ENCODE measurements at regions not wholly inside any gene's neighbourhood (a gene's known extent, or its start where the extent isn't known, plus 50 kb on each side); places are given as distances from the start of the nearest gene placed in this dataset.
"Not testable (repeated sequence)": the region's sequence is repeated elsewhere in the genome, so short reads cannot be mapped to it uniquely, and the experiment has no call there.

DNA sequence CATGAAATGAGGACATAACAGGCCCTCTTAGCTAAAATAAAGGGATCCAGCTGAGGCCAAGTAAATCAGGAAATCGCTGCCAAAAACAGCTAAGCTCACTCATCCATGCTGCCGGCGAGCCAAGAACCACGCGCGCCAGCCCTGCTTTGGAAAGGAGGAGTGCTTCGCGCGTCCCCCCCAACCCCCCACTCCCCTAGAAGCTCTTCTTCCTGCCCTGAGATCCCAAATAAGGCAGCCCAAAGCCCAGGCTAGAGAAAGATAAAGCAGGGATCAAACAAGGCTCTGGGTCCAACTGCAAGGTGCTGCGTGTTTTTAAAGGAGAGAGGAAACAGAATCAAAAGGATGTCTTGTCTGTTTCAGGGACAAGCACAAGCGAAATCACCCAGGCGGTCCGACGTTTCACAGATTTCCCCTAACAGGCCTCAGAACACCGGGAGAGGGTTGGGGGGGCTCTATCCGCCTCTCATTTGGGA lies 168.3 kb upstream of the AUTS2 start:
- Histone ChIP-seq H3K79me2 (ENCODE audit: control insufficient read depth, low read length) (no peaks in the 10 kb centered on the region), H3F3A (ENCODE audit: control insufficient read depth, insufficient read depth) (no peaks in the 10 kb centered on the region), H3K4me3 (ENCODE audit: low read length) (no peak overlapping the region), H3K9me2 (replicated peaks; ENCODE audit: control insufficient read depth, low read length) (no peaks in the 10 kb centered on the region), H3K9me3 (ENCODE audit: control insufficient read depth, insufficient read depth, low read length) (no peaks in the 10 kb centered on the region), H3K4me1 (ENCODE audit: control insufficient read depth, low read length) (0 out of 2 replicates have a peak, but pooled peaks cover 4% of the 10 kb centered on the region), H3K36me3 (ENCODE audit: control insufficient read depth, low read length) (no peaks in the 10 kb centered on the region), H3K4me2 (ENCODE audit: low read length) (no peak overlapping the region), H3K27ac (ENCODE audit: low read depth, low read length) (no peak overlapping the region), H4K20me1 (ENCODE audit: control insufficient read depth, insufficient read depth, low read depth, low read length) (no peaks in the 10 kb centered on the region), H3K27me3 (ENCODE audit: control insufficient read depth, low read length) (peaks cover 8% of the 10 kb centered on the region)
- TF ChIP-seq, protein P1, sequence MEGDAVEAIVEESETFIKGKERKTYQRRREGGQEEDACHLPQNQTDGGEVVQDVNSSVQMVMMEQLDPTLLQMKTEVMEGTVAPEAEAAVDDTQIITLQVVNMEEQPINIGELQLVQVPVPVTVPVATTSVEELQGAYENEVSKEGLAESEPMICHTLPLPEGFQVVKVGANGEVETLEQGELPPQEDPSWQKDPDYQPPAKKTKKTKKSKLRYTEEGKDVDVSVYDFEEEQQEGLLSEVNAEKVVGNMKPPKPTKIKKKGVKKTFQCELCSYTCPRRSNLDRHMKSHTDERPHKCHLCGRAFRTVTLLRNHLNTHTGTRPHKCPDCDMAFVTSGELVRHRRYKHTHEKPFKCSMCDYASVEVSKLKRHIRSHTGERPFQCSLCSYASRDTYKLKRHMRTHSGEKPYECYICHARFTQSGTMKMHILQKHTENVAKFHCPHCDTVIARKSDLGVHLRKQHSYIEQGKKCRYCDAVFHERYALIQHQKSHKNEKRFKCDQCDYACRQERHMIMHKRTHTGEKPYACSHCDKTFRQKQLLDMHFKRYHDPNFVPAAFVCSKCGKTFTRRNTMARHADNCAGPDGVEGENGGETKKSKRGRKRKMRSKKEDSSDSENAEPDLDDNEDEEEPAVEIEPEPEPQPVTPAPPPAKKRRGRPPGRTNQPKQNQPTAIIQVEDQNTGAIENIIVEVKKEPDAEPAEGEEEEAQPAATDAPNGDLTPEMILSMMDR (IDR thresholded peaks at IDR 0.05; ENCODE audit: low read depth, low read length, poor library complexity, severe bottlenecking) = no peak

DNA sequence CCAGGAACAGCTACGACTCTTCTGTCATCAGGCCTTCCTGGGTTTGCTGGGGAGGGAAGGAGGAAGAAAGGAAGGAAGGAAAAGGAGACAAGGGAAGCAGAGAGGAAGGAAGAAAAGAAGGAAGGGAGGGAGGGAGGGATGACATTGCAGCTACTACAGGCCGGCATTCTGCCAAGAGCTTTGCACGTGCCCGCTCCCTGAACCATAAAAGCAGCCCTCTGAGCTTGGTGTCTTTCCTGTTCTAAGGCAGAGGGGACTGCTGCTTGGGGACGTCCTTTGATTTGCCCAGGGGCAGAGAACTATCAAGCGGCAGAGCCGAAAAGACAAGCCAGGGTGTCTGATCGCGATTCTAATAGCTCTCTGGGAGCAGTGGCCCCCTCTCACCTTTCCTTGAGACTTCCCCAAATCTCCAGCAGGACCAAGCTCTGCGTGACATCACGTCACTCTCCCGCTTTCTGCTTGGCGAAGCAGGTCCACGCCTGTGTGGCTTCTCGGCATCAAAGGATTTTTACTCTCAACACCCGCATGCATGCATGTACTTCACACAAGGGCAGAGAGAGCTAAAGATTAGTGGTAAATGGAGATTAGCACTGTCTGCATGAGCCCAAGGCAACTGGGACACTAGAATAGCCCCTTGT lies 167.8 kb upstream of the AUTS2 start:
- Histone ChIP-seq H3K4me2 (ENCODE audit: low read length) (no peak overlapping the region), H3K79me2 (ENCODE audit: control insufficient read depth, low read length) (no peaks in the 10 kb centered on the region), H3K4me3 (ENCODE audit: low read length) (no peak overlapping the region), H3F3A (ENCODE audit: control insufficient read depth, insufficient read depth) (no peaks in the 10 kb centered on the region), H3K9me3 (ENCODE audit: control insufficient read depth, insufficient read depth, low read length) (no peaks in the 10 kb centered on the region), H3K36me3 (ENCODE audit: control insufficient read depth, low read length) (no peaks in the 10 kb centered on the region), H3K27me3 (ENCODE audit: control insufficient read depth, low read length) (peaks cover 8% of the 10 kb centered on the region), H3K27ac (ENCODE audit: low read depth, low read length) (no peak overlapping the region), H3K4me1 (ENCODE audit: control insufficient read depth, low read length) (0 out of 2 replicates have a peak, but pooled peaks cover 4% of the 10 kb centered on the region), H3K9me2 (replicated peaks; ENCODE audit: control insufficient read depth, low read length) (no peaks in the 10 kb centered on the region), H4K20me1 (ENCODE audit: control insufficient read depth, insufficient read depth, low read depth, low read length) (no peaks in the 10 kb centered on the region)
- TF ChIP-seq, protein P1 (IDR thresholded peaks at IDR 0.05; ENCODE audit: low read depth, low read length, poor library complexity, severe bottlenecking) = no peak
- no peak for TF ChIP-seq EZH2phosphoT487 (IDR thresholded peaks at IDR 0.05; ENCODE audit: borderline replicate concordance, low read length)

DNA sequence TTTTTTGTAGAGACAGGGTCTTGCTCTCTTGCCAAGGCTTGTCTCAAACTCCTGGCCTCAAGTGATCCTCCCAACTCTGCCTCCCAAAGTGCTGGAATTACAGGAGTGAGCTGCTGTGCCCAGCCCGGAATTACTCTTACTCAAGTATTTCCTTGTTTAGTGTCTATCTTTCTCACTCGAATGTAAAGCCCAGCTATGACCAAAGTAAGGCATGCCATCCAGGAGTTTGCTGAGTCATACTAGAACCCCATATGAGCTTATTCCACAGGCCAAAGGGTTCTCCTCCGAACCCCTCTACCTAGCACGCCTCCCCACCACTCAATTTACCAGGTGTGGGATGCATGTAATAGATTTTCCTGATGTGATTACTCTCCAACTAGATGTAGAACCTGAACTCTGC lies 166.6 kb upstream of the AUTS2 start:
- Histone ChIP-seq H3K79me2 (ENCODE audit: control insufficient read depth, low read length) (no peaks in the 10 kb centered on the region), H3K4me1 (ENCODE audit: control insufficient read depth, low read length) (0 out of 2 replicates have a peak, but pooled peaks cover 4% of the 10 kb centered on the region)

DNA sequence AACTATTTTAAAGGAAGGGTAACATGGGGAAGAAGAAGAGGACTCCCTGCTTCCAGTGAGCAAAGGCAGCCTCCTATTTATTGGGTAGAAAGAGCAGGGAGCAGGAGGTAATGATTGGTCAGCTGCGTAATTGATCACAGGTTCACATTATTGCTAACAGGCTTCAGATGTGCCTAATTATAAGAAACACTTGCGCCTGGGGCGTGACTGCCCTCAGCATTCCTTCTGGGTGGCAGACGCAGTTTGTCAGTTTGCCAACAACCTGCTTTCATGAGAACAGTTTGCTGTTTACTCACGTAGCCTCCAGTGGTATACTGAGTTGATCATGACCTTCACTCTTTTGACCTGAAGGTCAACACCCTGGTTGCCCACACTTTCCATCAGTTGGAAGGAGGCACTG lies 166.0 kb upstream of the AUTS2 start:
- H3K27me3 ChIP-seq (ENCODE audit: control insufficient read depth, low read length); H3K27ac ChIP-seq (ENCODE audit: low read depth, low read length); H3K36me3 ChIP-seq (ENCODE audit: control insufficient read depth, low read length); H3K9me2 ChIP-seq (replicated peaks; ENCODE audit: control insufficient read depth, low read length); H4K20me1 ChIP-seq (ENCODE audit: control insufficient read depth, insufficient read depth, low read depth, low read length); H3K4me1 ChIP-seq (ENCODE audit: control insufficient read depth, low read length); H3F3A ChIP-seq (ENCODE audit: control insufficient read depth, insufficient read depth); H3K9me3 ChIP-seq (ENCODE audit: control insufficient read depth, insufficient read depth, low read length); H3K79me2 ChIP-seq (ENCODE audit: control insufficient read depth, low read length); H3K4me2 ChIP-seq (ENCODE audit: low read length); H3K4me3 ChIP-seq (ENCODE audit: low read length): not testable (repeated sequence)

More for the DNA sequence above, 166.6 kb upstream of the AUTS2 start:
- Histone ChIP-seq H3K4me3 (ENCODE audit: low read length) (no peak overlapping the region), H3K27ac (ENCODE audit: low read depth, low read length) (no peak overlapping the region), H3K36me3 (ENCODE audit: control insufficient read depth, low read length) (no peaks in the 10 kb centered on the region), H3K9me3 (ENCODE audit: control insufficient read depth, insufficient read depth, low read length) (no peaks in the 10 kb centered on the region), H3F3A (ENCODE audit: control insufficient read depth, insufficient read depth) (no peaks in the 10 kb centered on the region), H3K4me2 (ENCODE audit: low read length) (no peak overlapping the region), H4K20me1 (ENCODE audit: control insufficient read depth, insufficient read depth, low read depth, low read length) (no peaks in the 10 kb centered on the region), H3K9me2 (replicated peaks; ENCODE audit: control insufficient read depth, low read length) (no peaks in the 10 kb centered on the region), H3K27me3 (ENCODE audit: control insufficient read depth, low read length) (peaks cover 8% of the 10 kb centered on the region)
- TF ChIP-seq EZH2phosphoT487 (IDR thresholded peaks at IDR 0.05; ENCODE audit: borderline replicate concordance, low read length) = no peak
- TF ChIP-seq, protein P1 (IDR thresholded peaks at IDR 0.05; ENCODE audit: low read depth, low read length, poor library complexity, severe bottlenecking) = no peak

Measured in DOHH2 (cell line).